IMR-90 (cell line): ENCODE measurements at regions not wholly inside any gene's neighbourhood (a gene's known extent, or its start where the extent isn't known, plus 50 kb on each side); places are given as distances from the start of the nearest gene placed in this dataset.
A peak's percentile ranks its signal among the peaks of the same experiment; 100 is the strongest.

Source experiments
- ATAC-seq: fragments of 200-7000 bp; cut with Tn5 transposase; 2 replicates; pipeline ENCODE4 v1.9.1; 2020; ENCODE audit warnings: low read depth, mild to moderate bottlenecking, moderate library complexity
- BruUV-seq: library from RNA; stranded (reverse); fragments of 400-500 nt; replicated peaks from 2 replicates; lab custom pipeline; 2021; lab: Mats Ljungman, UMichigan
- CTCF ChIA-PET: fragments of 300-600 bp; formaldehyde crosslinking; extraction: SDS; loops from one replicate; lab custom pipeline; 2021; ENCODE audit warnings: antibody characterized with exemption; lab: Yijun Ruan, JAX
- POLR2A ChIA-PET: fragments of 300-600 bp; sonication (Branson Sonifier 250); formaldehyde crosslinking; loops from one replicate; lab custom pipeline; 2022; ENCODE audit warnings: antibody characterized with exemption; ENCODE audit not compliant: unreplicated experiment; lab: Charles Lee
- DNase-seq: peaks from one replicate; pipeline ENCODE4 v3.0.0; 2013
- H2AFZ ChIP-seq: replicated peaks from 2 replicates; pipeline ENCODE3; 2013; ENCODE audit warnings: low read length, mild to moderate bottlenecking; ENCODE audit not compliant: poor library complexity
- H2AK5ac ChIP-seq: 2 replicates; pipeline ENCODE4 v1.6.1; 2013; ENCODE audit warnings: low read depth, low read length, inconsistent platforms
- H2AK9ac ChIP-seq: replicated peaks from 2 replicates; pipeline ENCODE3; 2013; ENCODE audit warnings: mild to moderate bottlenecking, low read depth, low read length, moderate library complexity; ENCODE audit not compliant: poor library complexity
- H2BK120ac ChIP-seq: 2 replicates; pipeline ENCODE4 v1.6.1; 2013; ENCODE audit warnings: low read depth, low read length, inconsistent platforms
- H2BK15ac ChIP-seq: 3 replicates; pipeline ENCODE4 v1.6.1; 2013; ENCODE audit warnings: low read depth, low read length, inconsistent platforms
- H2BK20ac ChIP-seq: 2 replicates; pipeline ENCODE4 v1.6.1; 2013; ENCODE audit warnings: low read depth, mild to moderate bottlenecking, inconsistent platforms, low read length, moderate library complexity
- H2BK5ac ChIP-seq: 2 replicates; pipeline ENCODE4 v1.6.1; 2013; ENCODE audit warnings: mild to moderate bottlenecking, low read depth, low read length, inconsistent platforms; ENCODE audit not compliant: poor library complexity, severe bottlenecking
- H3K14ac ChIP-seq: replicated peaks from 2 replicates; pipeline ENCODE4 v1.6.1; 2013; ENCODE audit warnings: low read depth, low read length, inconsistent platforms
- H3K18ac ChIP-seq: 2 replicates; pipeline ENCODE4 v1.6.1; 2013; ENCODE audit warnings: low read depth, low read length, control low read depth
- H3K23ac ChIP-seq: 2 replicates; pipeline ENCODE4 v1.6.1; 2013; ENCODE audit warnings: low read depth, low read length, inconsistent platforms
- H3K27ac ChIP-seq: 2 replicates; pipeline ENCODE4 v1.5.1; 2013; ENCODE audit warnings: mild to moderate bottlenecking, control low read depth, low read length; ENCODE audit not compliant: insufficient read depth
- H3K27me3 ChIP-seq: 2 replicates; pipeline ENCODE4 v1.6.1; 2013; ENCODE audit warnings: low read length; ENCODE audit not compliant: control insufficient read depth, insufficient read depth
- H3K36me3 ChIP-seq: 2 replicates; pipeline ENCODE4 v1.6.1; 2013; ENCODE audit warnings: low read length, mixed read lengths; ENCODE audit not compliant: control insufficient read depth, insufficient read depth
- H3K4ac ChIP-seq: 2 replicates; pipeline ENCODE4 v1.6.1; 2013; ENCODE audit warnings: low read depth, low read length, inconsistent platforms
- H3K4me1 ChIP-seq: 2 replicates; pipeline ENCODE4 v1.6.1; 2013; ENCODE audit warnings: low read length, mixed read lengths; ENCODE audit not compliant: control insufficient read depth, insufficient read depth
- H3K4me2 ChIP-seq: 2 replicates; pipeline ENCODE4 v1.6.1; 2013; ENCODE audit warnings: low read depth, mild to moderate bottlenecking, control low read depth, low read length, moderate library complexity
- H3K4me3 ChIP-seq: 2 replicates; pipeline ENCODE4 v1.5.1; 2013; ENCODE audit warnings: low read depth, mild to moderate bottlenecking, control low read depth, low read length, moderate library complexity; ENCODE audit not compliant: insufficient read depth
- H3K56ac ChIP-seq: 2 replicates; pipeline ENCODE4 v1.6.1; 2013; ENCODE audit warnings: low read length, inconsistent platforms; ENCODE audit not compliant: insufficient read depth; ENCODE audit errors: extremely low read depth
- H3K79me1 ChIP-seq, 2 experiments: 2 replicates each; pipeline ENCODE4 v1.6.1; 2013; ENCODE audit warnings: low read length in 2 of 2, inconsistent platforms in 1 of 2, low read depth in 1 of 2
- H3K9ac ChIP-seq: 2 replicates; pipeline ENCODE4 v1.6.1; 2013; ENCODE audit warnings: low read depth, low read length, control low read depth
- H3K9me1 ChIP-seq: 2 replicates; pipeline ENCODE4 v1.6.1; 2013; ENCODE audit warnings: low read length, inconsistent platforms; ENCODE audit not compliant: insufficient read depth
- H3K9me3 ChIP-seq: 2 replicates; pipeline ENCODE4 v1.6.1; 2013; ENCODE audit warnings: low read length; ENCODE audit not compliant: control insufficient read depth, insufficient read depth
- H4K20me1 ChIP-seq: 2 replicates; pipeline ENCODE4 v1.6.1; 2013; ENCODE audit warnings: low read length, inconsistent platforms; ENCODE audit not compliant: insufficient read depth
- H4K5ac ChIP-seq: 2 replicates; pipeline ENCODE4 v1.6.1; 2013; ENCODE audit warnings: mild to moderate bottlenecking, low read depth, low read length, control low read depth
- H4K8ac ChIP-seq, 2 experiments: 2 replicates each; pipeline ENCODE4 v1.6.1; 2013; ENCODE audit warnings: low read depth in 2 of 2, low read length in 2 of 2, control low read depth in 1 of 2, inconsistent platforms in 1 of 2
- H4K91ac ChIP-seq: 2 replicates; pipeline ENCODE4 v1.6.1; 2013; ENCODE audit warnings: low read depth, low read length, inconsistent platforms; ENCODE audit not compliant: insufficient read depth
- BHLHE40 ChIP-seq: fragments of 150-350 bp; IDR thresholded peaks from 2 replicates; pipeline ENCODE4 v1.6.1; 2016; ENCODE audit warnings: mild to moderate bottlenecking, low read depth, low read length
- CEBPB ChIP-seq: IDR thresholded peaks from 2 replicates; pipeline ENCODE4 v1.6.1; 2012; ENCODE audit warnings: low read depth, low read length, improper control_type of control experiment
- CHD1 ChIP-seq: IDR thresholded peaks from 2 replicates; pipeline ENCODE4 v1.6.1; 2012; ENCODE audit warnings: low read depth, low read length, improper control_type of control experiment
- FOS ChIP-seq: fragments of 150-350 bp; IDR thresholded peaks from 2 replicates; pipeline ENCODE4 v1.6.1; 2016; ENCODE audit warnings: low read depth, low read length
- MAFK ChIP-seq: IDR thresholded peaks from 2 replicates; pipeline ENCODE4 v1.6.1; 2012; ENCODE audit warnings: low read depth, low read length, improper control_type of control experiment
- MAZ ChIP-seq: IDR thresholded peaks from 2 replicates; pipeline ENCODE4 v1.6.1; 2012; ENCODE audit warnings: low read depth, mild to moderate bottlenecking, low read length, improper control_type of control experiment, moderate library complexity, borderline replicate concordance
- NFE2L2 ChIP-seq: fragments of 150-350 bp; IDR thresholded peaks from 2 replicates; pipeline ENCODE4 v1.6.1; 2016; ENCODE audit warnings: low read depth, mild to moderate bottlenecking, low read length
- POLR2A ChIP-seq: IDR thresholded peaks from 2 replicates; pipeline ENCODE4 v1.6.1; 2012; ENCODE audit warnings: mild to moderate bottlenecking, low read depth, low read length
- RAD21 ChIP-seq: IDR thresholded peaks from 2 replicates; pipeline ENCODE4 v1.6.1; 2012; ENCODE audit warnings: low read length, improper control_type of control experiment
- RCOR1 ChIP-seq: IDR thresholded peaks from 2 replicates; pipeline ENCODE4 v1.6.1; 2012; ENCODE audit warnings: mild to moderate bottlenecking, low read length, improper control_type of control experiment; ENCODE audit not compliant: insufficient replicate concordance
- RFX5 ChIP-seq: IDR thresholded peaks from 2 replicates; pipeline ENCODE4 v1.8.0; 2012; ENCODE audit warnings: low read depth, mild to moderate bottlenecking, low read length, moderate library complexity
- SMC3 ChIP-seq: fragments of 150-350 bp; IDR thresholded peaks from 2 replicates; pipeline ENCODE4 v1.6.1; 2016; ENCODE audit warnings: low read depth, mild to moderate bottlenecking, antibody characterized with exemption, low read length, moderate library complexity
- WGBS, 2 experiments: methylation state at CpG; one replicate each; pipeline versions ENCODE4 v1.1.5 to v1.1.7; 2013; ENCODE audit warnings: missing lambda C conversion rate in 2 of 2; ENCODE audit not compliant: insufficient read length in 1 of 2; ENCODE audit errors: extremely low coverage in 2 of 2; 5-methylcytosine and 5-hydroxymethylcytosine counted together
- dilution Hi-C: fragments of 300-500 bp; cut with HindIII; formaldehyde crosslinking; loops from one replicate; pipeline ENCODE4 v1.14.3; 2018; ENCODE audit warnings: low sequenced_read_pairs; ENCODE audit not compliant: unreplicated experiment
- in situ Hi-C: fragments of 300-500 bp; cut with MboI; formaldehyde crosslinking; loops from 3 replicates; pipeline ENCODE4 v1.14.3; 2019; ENCODE audit warnings: low sequenced_read_pairs, inconsistent platforms, mixed read lengths
- intact Hi-C: fragments of 100-400 bp; cut with micrococcal nuclease; formaldehyde crosslinking; loops from 2 replicates; pipeline ENCODE4 v1.10.0; 2022
- TF ChIP-seq, protein P1 (sequence below): fragments of 150-350 bp; IDR thresholded peaks from 2 replicates; pipeline ENCODE4 v1.6.1; 2016; ENCODE audit warnings: low read depth, mild to moderate bottlenecking, low read length, moderate library complexity, borderline replicate concordance
- TF ChIP-seq, protein P2 (sequence below): fragments of 150-350 bp; IDR thresholded peaks from 2 replicates; pipeline ENCODE4 v1.6.1; 2017; ENCODE audit warnings: mild to moderate bottlenecking, antibody characterized with exemption, low read length, low read depth
- TF ChIP-seq, protein P3 (sequence below): conservative IDR thresholded peaks from 2 replicates; pipeline ENCODE4 v1.5.1; 2012; ENCODE audit warnings: mild to moderate bottlenecking, low read depth, low read length, improper control_type of control experiment

DNA sequence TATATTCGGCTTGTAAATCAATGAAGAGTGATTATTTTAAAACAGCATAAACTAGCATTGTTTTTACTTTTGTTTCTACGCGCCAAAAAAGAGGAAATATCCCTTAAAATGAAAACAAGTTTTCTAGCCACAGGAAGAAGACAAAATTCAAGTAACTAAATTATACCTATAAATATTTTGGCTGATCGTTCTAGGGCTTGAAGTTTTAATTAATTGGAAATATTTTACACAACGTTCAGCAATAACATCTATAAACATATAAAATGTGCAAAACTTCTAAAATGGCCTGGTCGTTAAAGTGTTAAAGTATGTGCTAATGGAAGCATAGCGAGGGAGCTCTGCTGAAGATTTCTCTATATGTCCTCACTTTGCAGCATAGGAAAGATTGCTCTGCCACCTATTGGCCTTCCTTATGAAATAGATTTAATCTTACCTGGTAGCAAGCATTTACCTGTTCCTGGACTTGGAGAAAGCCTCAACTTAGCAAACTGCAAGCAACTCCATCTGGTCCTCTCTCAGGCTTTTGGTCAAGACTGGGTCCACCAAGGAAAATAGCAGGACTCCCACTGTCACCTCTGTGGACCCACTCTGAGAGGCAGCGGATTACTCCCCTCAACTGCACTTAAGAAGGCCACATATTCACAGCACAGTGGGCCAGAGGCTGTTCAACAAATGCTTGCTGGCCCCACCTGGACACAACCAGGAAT lies 351.3 kb upstream of the RUNX1 start:
- Histone ChIP-seq H3K4me3 (no peak overlapping the region), H4K5ac (no peak overlapping the region), H2AK5ac (no peak overlapping the region), H3K18ac (no peak overlapping the region), H2BK20ac (peak overlapping the region; percentile 9; the same call in 1 of the 2 replicates), H2BK5ac (no peak overlapping the region), H4K8ac (no peak overlapping the region; a peak in 1 of 4 replicates), H3K9ac (no peak overlapping the region), H4K91ac (no peak overlapping the region), H3K27ac (no peak overlapping the region), H3K14ac (no peak overlapping the region), H3K27me3 (no peaks in the 10 kb centered on the region), H3K4ac (0 out of 2 replicates have a peak overlapping the region, but pooled peaks have one; percentile 25), H3K36me3 (no peaks in the 10 kb centered on the region), H3K56ac (no peak overlapping the region), H3K4me1 (peaks cover 8% of the 10 kb centered on the region), H3K4me2 (no peak overlapping the region), H3K79me1 (no peaks in the 10 kb centered on the region), H3K9me3 (no peaks in the 10 kb centered on the region), H2AK9ac (no peak overlapping the region), H2BK120ac (no peak overlapping the region), H4K20me1 (no peaks in the 10 kb centered on the region), H2BK15ac (no peak overlapping the region; the same call in 2 of the 3 replicates), H3K23ac (no peak overlapping the region), H2AFZ (no peak overlapping the region), H3K9me1 (peaks cover 5% of the 10 kb centered on the region; the same call in 1 of the 2 replicates)
- ATAC-seq: peak; percentile 53; the same call in 1 of the 2 replicates
- POLR2A ChIA-PET: no interaction called here
- intact Hi-C loops: loop anchor here (1.0 to 5.0 kb wide), 4 partner anchors 193 to 509 kb away; no protein-coding TSS in a partner anchor
- in situ Hi-C loops: loop anchor here (5.0 to 25.0 kb wide), 2 partner anchors 513 to 663 kb away; no protein-coding TSS in a partner anchor
- WGBS, 2 experiments: no CpG with 5 or more reads among the region's 8 CpGs
- dilution Hi-C loops: no loop called here
- BruUV-seq: no TSS peak
- CTCF ChIA-PET: interaction anchor here (0.6 kb wide), 2 partner anchors 158 to 353 kb away, joined by 3 to 4 read pairs; no protein-coding TSS in a partner anchor
- peak; percentile 67 for DNase-seq
- TF ChIP-seq CHD1: no peak
- TF ChIP-seq BHLHE40: no peak
- no peak for TF ChIP-seq RFX5
- TF ChIP-seq RAD21: peak; percentile 78
- no peak for TF ChIP-seq MAZ
- no peak for TF ChIP-seq FOS
- no peak for TF ChIP-seq MAFK
- TF ChIP-seq RCOR1: no peak
- no peak for TF ChIP-seq NFE2L2
- TF ChIP-seq SMC3: peak; percentile 55
- TF ChIP-seq, protein P1, sequence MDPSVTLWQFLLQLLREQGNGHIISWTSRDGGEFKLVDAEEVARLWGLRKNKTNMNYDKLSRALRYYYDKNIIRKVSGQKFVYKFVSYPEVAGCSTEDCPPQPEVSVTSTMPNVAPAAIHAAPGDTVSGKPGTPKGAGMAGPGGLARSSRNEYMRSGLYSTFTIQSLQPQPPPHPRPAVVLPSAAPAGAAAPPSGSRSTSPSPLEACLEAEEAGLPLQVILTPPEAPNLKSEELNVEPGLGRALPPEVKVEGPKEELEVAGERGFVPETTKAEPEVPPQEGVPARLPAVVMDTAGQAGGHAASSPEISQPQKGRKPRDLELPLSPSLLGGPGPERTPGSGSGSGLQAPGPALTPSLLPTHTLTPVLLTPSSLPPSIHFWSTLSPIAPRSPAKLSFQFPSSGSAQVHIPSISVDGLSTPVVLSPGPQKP: no peak
- TF ChIP-seq, protein P2, sequence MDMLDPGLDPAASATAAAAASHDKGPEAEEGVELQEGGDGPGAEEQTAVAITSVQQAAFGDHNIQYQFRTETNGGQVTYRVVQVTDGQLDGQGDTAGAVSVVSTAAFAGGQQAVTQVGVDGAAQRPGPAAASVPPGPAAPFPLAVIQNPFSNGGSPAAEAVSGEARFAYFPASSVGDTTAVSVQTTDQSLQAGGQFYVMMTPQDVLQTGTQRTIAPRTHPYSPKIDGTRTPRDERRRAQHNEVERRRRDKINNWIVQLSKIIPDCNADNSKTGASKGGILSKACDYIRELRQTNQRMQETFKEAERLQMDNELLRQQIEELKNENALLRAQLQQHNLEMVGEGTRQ: no peak
- 0 out of 2 replicates have a peak, but pooled peaks have one; percentile 25 for TF ChIP-seq POLR2A
- TF ChIP-seq, protein P3, sequence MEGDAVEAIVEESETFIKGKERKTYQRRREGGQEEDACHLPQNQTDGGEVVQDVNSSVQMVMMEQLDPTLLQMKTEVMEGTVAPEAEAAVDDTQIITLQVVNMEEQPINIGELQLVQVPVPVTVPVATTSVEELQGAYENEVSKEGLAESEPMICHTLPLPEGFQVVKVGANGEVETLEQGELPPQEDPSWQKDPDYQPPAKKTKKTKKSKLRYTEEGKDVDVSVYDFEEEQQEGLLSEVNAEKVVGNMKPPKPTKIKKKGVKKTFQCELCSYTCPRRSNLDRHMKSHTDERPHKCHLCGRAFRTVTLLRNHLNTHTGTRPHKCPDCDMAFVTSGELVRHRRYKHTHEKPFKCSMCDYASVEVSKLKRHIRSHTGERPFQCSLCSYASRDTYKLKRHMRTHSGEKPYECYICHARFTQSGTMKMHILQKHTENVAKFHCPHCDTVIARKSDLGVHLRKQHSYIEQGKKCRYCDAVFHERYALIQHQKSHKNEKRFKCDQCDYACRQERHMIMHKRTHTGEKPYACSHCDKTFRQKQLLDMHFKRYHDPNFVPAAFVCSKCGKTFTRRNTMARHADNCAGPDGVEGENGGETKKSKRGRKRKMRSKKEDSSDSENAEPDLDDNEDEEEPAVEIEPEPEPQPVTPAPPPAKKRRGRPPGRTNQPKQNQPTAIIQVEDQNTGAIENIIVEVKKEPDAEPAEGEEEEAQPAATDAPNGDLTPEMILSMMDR: peak; percentile 61
- peak; percentile 23; the same call in 1 of the 2 replicates for TF ChIP-seq CEBPB
